SK-N-SH (cell line): ENCODE measurements at regions not wholly inside any gene's neighbourhood (a gene's known extent, or its start where the extent isn't known, plus 50 kb on each side); places are given as distances from the start of the nearest gene placed in this dataset.

Source experiments
- CHD2 ChIP-seq: fragments of 150-350 bp; IDR thresholded peaks from 2 replicates; pipeline ENCODE4 v1.6.1; 2018; ENCODE audit warnings: low read length; ENCODE audit not compliant: partially characterized antibody
- CTCF ChIP-seq: fragments of 200-600 bp; sonication (generic); IDR thresholded peaks from 2 replicates; pipeline ENCODE4 v1.6.1; 2017; ENCODE audit warnings: antibody characterized with exemption, mild to moderate bottlenecking, moderate library complexity
- JUND ChIP-seq: IDR thresholded peaks from 2 replicates; pipeline ENCODE4 v1.4.0; 2012
- MXI1 ChIP-seq: IDR thresholded peaks from 2 replicates; pipeline ENCODE4 v1.6.1; 2012; ENCODE audit warnings: mild to moderate bottlenecking, low read depth, low read length, improper control_type of control experiment

GRCh38 chr9:29449306-29449705 is 1876.0 kb upstream of the C9orf72 start:
- TF ChIP-seq CTCF (no peak), MXI1 (no peak), JUND (no peak), CHD2 (no peak)
